MM.1S (cell line): ENCODE measurements at regions not wholly inside any gene's neighbourhood (a gene's known extent, or its start where the extent isn't known, plus 50 kb on each side); places are given as distances from the start of the nearest gene placed in this dataset.

Experiments
- DNase-seq: peaks from one replicate; pipeline ENCODE4 v3.0.0-alpha.2; 2015
- H2AFZ ChIP-seq: fragments of 300-600 bp; sonication (generic); 2 replicates; pipeline ENCODE4 v1.6.0; 2016; ENCODE audit warnings: antibody characterized with exemption, low read length
- H3F3A ChIP-seq: fragments of 300-600 bp; sonication (generic); 2 replicates; pipeline ENCODE4 v1.6.1; 2016; ENCODE audit warnings: mild to moderate bottlenecking, antibody characterized with exemption, low read length, moderate library complexity, mixed read lengths; ENCODE audit not compliant: insufficient read depth
- H3K27ac ChIP-seq: fragments of 300-600 bp; sonication (generic); 2 replicates; pipeline ENCODE4 v1.5.1; 2016; ENCODE audit warnings: mild to moderate bottlenecking, low read length
- H3K27me3 ChIP-seq: fragments of 300-600 bp; sonication (generic); replicated peaks from 2 replicates; pipeline ENCODE4 v1.6.0; 2016; ENCODE audit warnings: low read length; ENCODE audit not compliant: insufficient read depth
- H3K36me3 ChIP-seq: fragments of 300-600 bp; sonication (generic); replicated peaks from 2 replicates; pipeline ENCODE4 v1.6.1; 2016; ENCODE audit warnings: mild to moderate bottlenecking, low read length, mixed read lengths; ENCODE audit not compliant: insufficient read depth
- H3K4me1 ChIP-seq: fragments of 300-600 bp; sonication (generic); 2 replicates; pipeline ENCODE4 v1.6.1; 2016; ENCODE audit warnings: low read length, mixed read lengths
- H3K4me2 ChIP-seq: fragments of 300-600 bp; sonication (generic); 2 replicates; pipeline ENCODE4 v1.6.0; 2016; ENCODE audit warnings: low read depth, low read length
- H3K4me3 ChIP-seq: fragments of 300-600 bp; sonication (generic); 2 replicates; pipeline ENCODE4 v1.5.1; 2016; ENCODE audit warnings: low read length, mixed read lengths
- H3K79me2 ChIP-seq: fragments of 300-600 bp; sonication (generic); 2 replicates; pipeline ENCODE4 v1.6.1; 2016; ENCODE audit warnings: mixed run types, low read length, mixed read lengths
- H3K9ac ChIP-seq: fragments of 300-600 bp; sonication (generic); 2 replicates; pipeline ENCODE4 v1.6.1; 2016; ENCODE audit warnings: low read length, mixed read lengths
- H3K9me2 ChIP-seq: fragments of 300-600 bp; sonication (generic); replicated peaks from 2 replicates; pipeline ENCODE4 v1.6.1; 2016; ENCODE audit warnings: mild to moderate bottlenecking, low read length, mixed read lengths; ENCODE audit not compliant: insufficient read depth
- H3K9me3 ChIP-seq: fragments of 300-600 bp; sonication (generic); replicated peaks from 2 replicates; pipeline ENCODE4 v1.6.1; 2016; ENCODE audit warnings: mild to moderate bottlenecking, low read length, mixed read lengths; ENCODE audit not compliant: insufficient read depth
- H4K20me1 ChIP-seq: fragments of 300-600 bp; sonication (generic); 2 replicates; pipeline ENCODE4 v1.6.1; 2016; ENCODE audit warnings: mild to moderate bottlenecking, low read length, moderate library complexity, mixed read lengths; ENCODE audit not compliant: insufficient read depth
- CTCF ChIP-seq: fragments of 300-600 bp; sonication (generic); IDR thresholded peaks from 2 replicates; pipeline ENCODE4 v1.5.1; 2016; ENCODE audit warnings: antibody characterized with exemption, low read length, mixed read lengths
- EZH2 ChIP-seq: fragments of 300-600 bp; sonication (generic); optimal IDR thresholded peaks from 2 replicates; pipeline ENCODE3; 2017; ENCODE audit warnings: low read depth, mild to moderate bottlenecking, antibody characterized with exemption, low read length, mixed read lengths
- EZH2phosphoT487 ChIP-seq: fragments of 300-600 bp; sonication (generic); IDR thresholded peaks from 2 replicates; pipeline ENCODE4 v1.6.1; 2018; ENCODE audit warnings: antibody characterized with exemption, low read length

GRCh38 chr4:153064571-153064970, 128.4 kb downstream of the FHDC1 start:
- H3K79me2 ChIP-seq = no peaks in the 10 kb centered on the region
- no peak for DNase-seq
- TF ChIP-seq CTCF (no peak), EZH2 (no peak), EZH2phosphoT487 (no peak)
- H3K27me3 ChIP-seq = no peaks in the 10 kb centered on the region
- no peaks in the 10 kb centered on the region for H4K20me1 ChIP-seq
- H3F3A ChIP-seq = no peaks in the 10 kb centered on the region
- H3K4me1 ChIP-seq = no peaks in the 10 kb centered on the region
- H3K9me3 ChIP-seq = no peaks in the 10 kb centered on the region
- H3K4me2 ChIP-seq = no peak overlapping the region
- no peaks in the 10 kb centered on the region for H3K9me2 ChIP-seq
- H3K36me3 ChIP-seq = no peaks in the 10 kb centered on the region
- no peak overlapping the region for H2AFZ ChIP-seq
- H3K27ac ChIP-seq = no peak overlapping the region
- H3K9ac ChIP-seq = no peak overlapping the region
- no peak overlapping the region for H3K4me3 ChIP-seq

GRCh38 chr4:153065276-153065675, 129.2 kb downstream of the FHDC1 start:
- no peaks in the 10 kb centered on the region for H3K27me3 ChIP-seq
- no peak for DNase-seq
- H3K4me3 ChIP-seq = no peak overlapping the region
- H3K9ac ChIP-seq = no peak overlapping the region
- H3K4me2 ChIP-seq = no peak overlapping the region
- no peaks in the 10 kb centered on the region for H3K79me2 ChIP-seq
- TF ChIP-seq CTCF (no peak), EZH2phosphoT487 (no peak)
- H3F3A ChIP-seq = no peaks in the 10 kb centered on the region
- no peaks in the 10 kb centered on the region for H3K9me2 ChIP-seq
- no peak overlapping the region for H2AFZ ChIP-seq
- no peaks in the 10 kb centered on the region for H3K4me1 ChIP-seq
- no peaks in the 10 kb centered on the region for H3K36me3 ChIP-seq
- no peaks in the 10 kb centered on the region for H4K20me1 ChIP-seq
- H3K9me3 ChIP-seq = no peaks in the 10 kb centered on the region
- no peak overlapping the region for H3K27ac ChIP-seq

GRCh38 chr4:153067376-153067775, 131.3 kb downstream of the FHDC1 start:
- Histone ChIP-seq H3K9me3 (no peaks in the 10 kb centered on the region), H3K4me2 (no peak overlapping the region), H3K27me3 (no peaks in the 10 kb centered on the region), H3F3A (no peaks in the 10 kb centered on the region), H3K9ac (no peak overlapping the region), H3K27ac (no peak overlapping the region), H3K79me2 (no peaks in the 10 kb centered on the region), H3K36me3 (no peaks in the 10 kb centered on the region), H2AFZ (no peak overlapping the region), H4K20me1 (no peaks in the 10 kb centered on the region), H3K4me3 (no peak overlapping the region), H3K9me2 (no peaks in the 10 kb centered on the region), H3K4me1 (no peaks in the 10 kb centered on the region)
- TF ChIP-seq EZH2phosphoT487 (no peak), EZH2 (no peak), CTCF (no peak)
- DNase-seq = no peak

- DNase-seq = no peak
- Histone ChIP-seq H3K9me2 (no peaks in the 10 kb centered on the region), H3K4me1 (no peaks in the 10 kb centered on the region), H2AFZ (no peak overlapping the region), H3K27ac (no peak overlapping the region), H3K9me3 (no peaks in the 10 kb centered on the region), H3F3A (no peaks in the 10 kb centered on the region), H3K9ac (no peak overlapping the region), H3K36me3 (no peaks in the 10 kb centered on the region), H3K4me3 (no peak overlapping the region), H3K4me2 (no peak overlapping the region), H3K27me3 (no peaks in the 10 kb centered on the region), H4K20me1 (no peaks in the 10 kb centered on the region), H3K79me2 (no peaks in the 10 kb centered on the region)
- TF ChIP-seq EZH2 (no peak), EZH2phosphoT487 (no peak), CTCF (no peak)
Observed at GRCh38 chr4:153068751-153069150, 132.6 kb downstream of the FHDC1 start.
